Activated naive CD8-positive, alpha-beta T cell treated with anti-CD3 and anti-CD28 coated beads, Interleukin-2, amount 50 U/mL, for 16 hours (primary cell): ENCODE measurements at regions not wholly inside any gene's neighbourhood (a gene's known extent, or its start where the extent isn't known, plus 50 kb on each side); places are given as distances from the start of the nearest gene placed in this dataset.
"Not testable (repeated sequence)": the region's sequence is repeated elsewhere in the genome, so short reads cannot be mapped to it uniquely, and the experiment has no call there.

Experiments
- DNase-seq: peaks from one replicate; pipeline ENCODE4 v3.0.0-alpha.2; 2020; ENCODE audit warnings: low read depth, low spot score

DNA sequence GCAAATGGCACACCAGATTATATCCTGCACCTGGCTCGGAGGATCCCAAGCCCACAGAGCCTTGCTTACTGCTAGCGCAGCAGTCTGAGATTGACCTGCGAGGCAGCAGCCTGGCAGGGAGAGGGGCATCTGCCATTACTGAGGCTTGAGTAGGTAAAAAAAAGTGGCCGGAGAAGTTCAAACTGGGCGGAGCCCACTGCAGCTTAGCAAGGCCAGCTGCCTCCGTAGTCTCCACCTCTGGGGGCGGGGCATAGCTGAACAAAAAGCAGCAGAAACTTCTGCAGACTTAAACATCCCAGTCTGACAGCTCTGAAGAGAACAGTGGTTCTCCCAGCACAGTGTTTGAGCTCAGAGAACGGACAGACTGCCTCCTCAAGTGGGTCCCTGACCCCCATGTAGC, 85.4 kb upstream of the TMEM170B start:
- not testable (repeated sequence) for DNase-seq

DNA sequence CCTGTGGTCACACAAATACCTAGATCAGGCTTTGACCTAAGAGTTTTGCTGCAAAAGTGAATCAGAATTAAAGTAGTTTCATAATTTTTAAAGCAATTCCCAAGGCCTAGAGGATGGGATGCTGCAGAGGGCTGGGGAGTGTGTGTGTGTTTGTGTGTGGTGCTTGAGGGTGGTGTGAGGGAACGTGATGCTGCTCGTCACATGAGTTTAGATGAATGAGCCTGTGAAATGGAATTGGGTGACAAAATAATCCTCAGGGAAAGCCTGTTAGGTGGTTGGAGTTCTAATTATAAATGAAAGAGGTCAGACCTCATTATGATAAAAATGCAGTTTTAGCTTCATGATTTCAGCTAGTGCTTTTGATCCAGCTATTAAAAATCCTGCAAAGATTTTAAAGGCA, 87.5 kb upstream of the TMEM170B start:
- no peak for DNase-seq

DNA sequence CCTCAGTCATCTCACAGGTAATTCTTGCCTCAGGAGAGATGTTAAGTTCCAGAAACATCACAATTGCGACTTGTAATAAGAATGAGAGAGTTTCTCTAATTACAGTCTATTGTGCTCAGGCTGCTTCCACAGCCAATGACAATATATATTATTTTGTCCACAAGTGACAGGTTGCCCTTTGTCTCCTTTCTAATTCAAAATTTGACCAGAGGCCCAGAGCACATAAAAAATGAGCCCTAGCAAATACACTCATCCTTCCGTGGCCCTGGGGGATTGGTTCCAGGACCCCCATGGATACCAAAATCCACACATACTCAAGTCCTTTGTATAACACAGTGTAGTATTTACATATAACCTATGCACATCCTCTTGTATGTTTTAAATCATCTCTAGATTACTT, 88.1 kb upstream of the TMEM170B start:
- DNase-seq: no peak

DNA sequence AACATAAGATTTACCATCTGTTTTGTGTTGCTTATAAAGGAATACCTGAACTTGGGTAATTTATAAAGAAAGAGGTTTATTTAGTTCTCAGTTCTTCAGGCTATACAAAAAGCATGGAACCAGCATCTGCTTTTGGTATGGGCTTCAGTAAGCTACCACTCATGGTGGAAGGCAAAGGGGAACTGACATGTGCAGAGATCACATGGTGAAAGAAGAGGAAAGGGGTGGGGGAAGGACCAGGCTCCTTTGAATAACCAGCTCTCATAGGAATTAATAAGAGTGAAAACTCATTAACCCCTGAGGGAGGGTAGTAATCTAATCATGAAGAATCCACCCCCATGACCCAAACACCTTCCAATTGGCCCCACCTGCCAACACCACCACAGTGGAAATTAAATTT, 89.5 kb upstream of the TMEM170B start:
- DNase-seq: no peak

DNA sequence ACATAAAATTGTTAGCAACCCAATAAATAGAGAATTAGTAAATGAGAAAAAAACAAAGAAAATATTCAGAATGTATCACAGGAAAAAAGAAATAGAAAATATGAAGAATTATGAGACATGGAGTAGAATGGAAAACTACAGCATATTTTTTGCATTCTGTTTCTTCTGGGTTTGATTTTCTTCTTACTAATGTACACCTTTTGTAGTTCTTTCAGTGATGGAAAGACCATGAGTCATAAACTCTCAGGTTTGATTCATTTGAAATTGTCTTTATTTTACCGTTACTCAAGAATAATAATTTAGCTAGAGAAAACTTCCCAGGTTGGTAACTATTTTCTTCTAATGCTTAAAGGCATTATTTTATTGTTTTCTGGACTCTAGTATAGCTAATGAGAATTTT, 90.3 kb upstream of the TMEM170B start:
- DNase-seq: no peak

DNA sequence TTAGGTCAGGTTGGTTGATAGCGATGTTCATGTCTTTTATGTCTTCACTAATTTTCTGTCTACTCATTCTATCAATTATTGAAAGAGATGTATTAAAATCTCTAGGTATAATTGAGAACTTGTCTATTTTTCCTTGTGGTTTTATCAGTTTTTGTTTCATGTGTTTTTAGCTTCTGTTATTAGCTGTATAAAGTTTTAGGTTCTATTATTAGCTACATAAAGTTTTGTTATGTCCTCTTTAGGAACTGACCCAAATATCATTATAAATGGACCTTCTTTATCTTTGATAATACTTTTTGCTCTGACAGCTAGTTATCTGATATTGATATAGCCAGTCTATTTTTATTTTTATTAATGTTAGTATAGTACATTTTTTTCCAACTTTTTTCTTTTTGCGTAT, 92.4 kb upstream of the TMEM170B start:
- DNase-seq: no peak

DNA sequence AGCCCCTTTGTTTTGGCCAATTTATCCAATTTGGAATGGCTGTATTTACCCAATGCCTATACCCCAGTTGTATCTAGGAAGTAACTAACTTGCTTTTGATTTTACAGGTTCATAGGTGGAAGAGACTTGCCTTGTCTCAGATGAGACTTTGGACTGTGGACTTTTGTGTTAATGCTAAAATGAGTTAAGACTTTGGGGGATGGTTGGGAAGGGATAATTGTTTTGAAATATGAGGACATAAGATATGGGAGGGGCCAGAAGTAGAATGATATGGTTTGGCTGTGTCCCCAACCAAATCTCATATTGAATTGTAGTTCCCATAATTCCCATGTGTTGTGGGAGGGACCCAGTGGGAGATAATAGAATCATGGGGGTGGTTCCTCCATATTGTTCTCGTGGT, 94.4 kb upstream of the TMEM170B start:
- not testable (repeated sequence) for DNase-seq

DNA sequence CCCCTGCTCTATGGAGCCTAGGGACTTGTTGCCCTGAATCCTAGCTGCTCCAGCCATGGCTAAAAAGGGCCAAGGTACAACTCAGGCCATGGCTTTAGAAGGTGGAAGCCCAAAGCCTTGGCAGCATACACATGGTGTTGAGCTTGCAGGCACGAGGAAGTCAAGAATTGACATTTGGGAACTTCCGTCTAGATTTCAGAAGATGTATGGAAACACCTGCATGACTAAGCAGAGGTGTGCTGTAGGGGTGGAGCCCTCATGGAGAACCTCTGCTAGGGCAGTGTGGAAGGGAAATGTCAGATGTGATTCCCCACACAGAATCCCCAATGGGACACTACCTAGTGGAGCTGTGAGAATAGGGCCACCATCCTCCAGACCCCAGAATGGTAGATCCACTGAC, 95.1 kb upstream of the TMEM170B start:
- no peak for DNase-seq

DNA sequence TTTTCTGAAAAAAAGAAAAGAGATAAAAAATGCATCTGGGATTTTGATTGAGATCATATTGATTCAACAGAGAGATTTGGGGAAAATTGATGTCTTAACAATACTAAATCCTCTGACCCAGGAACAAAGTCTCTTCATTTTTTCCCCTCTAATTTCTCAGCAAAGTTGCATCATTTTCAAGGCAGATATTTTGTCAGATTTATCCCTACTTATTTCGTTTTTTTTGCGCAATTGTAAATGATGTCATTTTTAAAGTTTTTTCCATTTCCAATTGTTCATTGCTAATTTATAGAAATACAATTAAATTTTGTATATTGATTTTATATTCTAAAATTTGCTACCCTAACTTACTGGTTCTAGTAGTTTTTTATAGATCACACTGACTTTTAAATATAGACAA, 97.7 kb upstream of the TMEM170B start:
- DNase-seq: no peak

DNA sequence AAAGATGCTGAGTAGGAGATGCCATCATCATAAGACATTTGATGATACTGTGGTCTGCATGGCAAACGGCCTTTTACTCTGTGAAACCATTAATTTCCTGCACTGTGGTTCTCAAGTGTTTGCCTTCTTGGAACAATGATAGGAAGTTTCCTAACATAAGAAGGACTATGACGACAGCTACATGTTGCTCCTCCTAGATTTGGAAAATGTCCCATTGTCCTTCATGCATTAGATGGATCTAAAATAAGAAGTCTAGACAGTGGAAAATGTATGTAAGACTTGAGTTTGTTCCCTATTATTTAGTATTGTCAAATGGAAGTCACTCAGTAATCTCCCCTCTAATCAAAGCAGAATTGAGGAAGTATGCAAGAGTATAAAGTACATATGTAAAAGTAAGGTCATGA, 98.5 kb upstream of the TMEM170B start:
- no peak for DNase-seq

DNA sequence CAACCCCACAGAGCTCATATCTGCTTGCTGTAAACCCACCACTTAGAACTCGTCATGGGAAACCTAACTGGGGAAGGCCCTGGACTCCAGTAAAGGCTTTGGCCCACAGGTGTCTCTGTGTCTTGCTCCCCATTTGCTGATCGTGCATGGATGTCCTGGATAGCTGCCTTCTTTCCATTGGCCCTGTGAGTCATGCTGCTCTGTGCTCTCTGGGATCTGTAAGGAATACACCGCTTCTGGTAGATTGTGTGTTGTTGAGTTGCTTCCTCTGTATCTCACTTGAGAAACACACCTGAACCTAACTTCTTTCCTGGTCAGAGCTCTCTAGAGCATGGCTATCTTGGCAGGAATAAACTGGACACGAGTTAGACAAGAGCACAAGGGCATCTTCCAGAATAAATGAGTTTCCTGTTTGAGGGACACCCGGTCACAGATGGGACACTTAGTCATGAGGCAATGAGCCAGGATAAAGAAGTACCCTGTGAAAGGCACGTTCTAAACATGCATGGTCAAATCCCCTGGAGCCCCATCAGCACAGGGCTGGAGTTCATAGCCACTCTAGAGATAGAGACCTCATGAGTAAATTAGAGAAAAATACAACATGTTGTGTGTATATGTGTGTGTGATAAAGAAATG, 99.6 kb upstream of the TMEM170B start:
- DNase-seq: no peak

DNA sequence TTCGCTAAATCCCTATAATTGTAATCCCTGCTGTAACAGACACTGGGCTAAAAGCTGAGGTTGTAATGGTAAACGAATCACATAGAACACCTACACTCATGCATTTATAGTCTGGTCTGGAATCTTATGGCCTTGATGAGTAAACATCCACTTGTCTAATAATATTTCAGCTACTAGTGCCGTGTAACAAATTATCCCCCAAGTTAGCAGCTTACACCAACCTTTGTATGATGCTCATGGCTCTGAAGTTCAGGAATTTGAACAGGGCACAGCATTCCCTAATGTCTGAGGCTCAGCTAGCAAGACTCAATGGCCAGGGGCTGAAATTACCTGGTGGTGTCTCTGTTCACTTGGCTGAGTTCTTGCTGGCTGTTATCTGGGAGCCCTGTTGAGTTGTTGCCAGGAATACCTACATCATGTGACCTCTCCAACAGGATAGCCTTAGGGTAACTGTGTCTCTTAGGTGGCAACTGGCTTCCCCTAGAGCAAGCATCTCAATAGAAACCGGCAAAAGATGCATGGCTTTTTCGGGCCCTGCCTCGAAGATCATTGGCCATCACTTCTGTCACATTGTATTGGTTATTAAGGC, 100.9 kb upstream of the TMEM170B start:
- DNase-seq: no peak

DNA sequence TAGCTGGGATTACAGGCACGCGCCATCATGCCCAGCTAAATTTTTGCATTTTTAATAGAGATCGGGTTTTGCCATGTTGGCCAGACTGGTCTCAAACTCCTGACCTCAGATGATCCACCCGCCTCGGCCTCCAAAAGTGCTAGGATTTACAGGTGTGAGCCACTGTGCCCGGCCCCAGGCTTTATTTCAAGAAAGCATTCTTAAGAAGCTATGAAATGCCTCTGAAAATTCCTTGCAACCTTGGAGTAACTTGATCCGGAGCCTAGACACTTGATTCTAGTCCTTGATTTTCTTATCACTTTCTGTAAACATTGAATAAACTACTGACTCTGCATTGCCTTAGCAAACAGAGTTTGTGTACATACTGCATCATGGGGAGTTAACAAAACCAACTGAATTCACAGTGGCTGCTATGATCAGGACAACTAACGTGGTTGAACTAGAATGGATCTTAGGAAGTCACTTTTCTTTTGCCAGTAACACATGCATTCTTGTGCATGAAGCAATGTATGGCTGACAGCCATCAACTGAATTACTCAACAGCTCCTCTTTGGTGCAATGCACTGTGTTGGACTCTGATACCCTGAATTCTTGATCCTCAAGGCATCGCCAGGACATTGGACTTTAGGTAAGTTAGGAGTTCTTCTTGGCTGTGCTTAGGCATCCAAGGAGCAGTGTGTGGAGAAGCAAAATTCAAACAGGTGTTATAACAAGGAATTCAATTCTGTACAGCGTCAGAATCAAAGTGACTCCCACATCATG, 102.8 kb upstream of the TMEM170B start:
- no peak for DNase-seq

DNA sequence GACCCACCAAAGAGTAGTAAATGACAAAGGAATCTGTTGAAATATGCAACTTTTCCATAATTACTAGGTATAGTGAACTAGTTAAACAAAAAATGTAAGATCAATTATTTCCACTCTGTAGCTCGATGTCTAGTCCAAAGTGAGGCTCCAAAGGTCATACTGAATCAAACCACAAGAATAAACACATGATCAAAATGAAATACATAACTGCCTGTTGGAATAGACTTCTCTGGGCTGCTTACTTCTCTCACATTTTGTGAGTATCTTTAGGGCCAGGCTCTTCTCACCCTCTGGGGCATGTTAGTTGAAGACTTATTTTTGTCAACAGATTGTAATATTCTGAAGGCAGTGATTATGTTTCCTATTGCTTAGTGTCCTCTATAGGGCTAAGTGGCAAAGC, 103.7 kb upstream of the TMEM170B start:
- no peak for DNase-seq

DNA sequence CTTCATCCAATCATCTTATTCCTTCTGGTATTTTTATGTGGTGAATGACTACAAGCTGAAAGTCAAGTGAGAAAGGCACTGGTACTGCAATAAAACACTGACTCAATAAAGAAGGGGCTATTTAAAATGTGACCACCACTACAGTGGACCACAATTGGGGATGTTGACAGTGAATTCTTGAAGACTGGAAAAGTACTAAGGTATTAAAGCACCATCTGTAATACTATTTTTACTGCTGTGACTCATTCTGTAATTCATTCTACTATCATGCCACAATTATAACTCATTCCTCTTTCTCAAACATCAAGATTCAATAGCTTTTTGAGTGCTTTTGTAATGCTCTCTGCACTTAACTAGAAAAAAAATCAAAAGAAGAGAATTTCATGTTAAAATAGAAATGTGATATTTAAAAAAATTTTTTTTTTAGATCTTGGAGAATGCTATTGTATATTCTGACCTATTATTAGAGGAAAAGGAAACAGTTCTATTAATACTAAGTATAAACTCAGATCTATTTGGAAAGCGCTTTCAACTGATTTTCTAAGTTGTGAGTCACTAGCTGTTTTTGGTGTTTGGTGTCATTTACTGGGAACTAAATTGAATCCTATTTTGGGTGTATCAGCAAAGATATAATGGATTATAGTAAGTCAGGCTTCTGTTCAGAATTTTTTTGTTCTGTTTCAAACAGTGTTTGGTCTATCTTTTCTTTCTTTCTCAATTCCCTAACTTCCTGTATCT, 104.7 kb upstream of the TMEM170B start:
- DNase-seq: no peak

DNA sequence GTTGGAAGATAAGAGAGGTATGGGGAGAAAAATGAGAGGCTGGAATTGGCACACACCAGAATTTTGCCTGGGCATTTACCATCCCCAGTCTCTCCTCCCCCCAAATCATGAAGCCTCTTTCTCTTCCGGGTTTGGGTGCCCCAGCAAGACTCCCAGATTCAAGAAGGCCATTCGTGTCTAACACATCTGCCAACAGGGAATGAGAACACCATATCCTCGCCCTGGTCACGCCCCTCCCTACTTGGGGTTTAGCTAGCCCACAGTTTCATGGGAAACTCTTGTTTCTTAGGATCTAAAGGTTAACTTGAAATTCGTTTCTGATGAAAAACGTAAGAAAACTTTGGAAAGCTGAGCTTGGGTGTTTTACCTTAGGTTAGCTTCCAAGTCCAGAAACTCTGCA, 105.5 kb upstream of the TMEM170B start:
- no peak for DNase-seq

DNA sequence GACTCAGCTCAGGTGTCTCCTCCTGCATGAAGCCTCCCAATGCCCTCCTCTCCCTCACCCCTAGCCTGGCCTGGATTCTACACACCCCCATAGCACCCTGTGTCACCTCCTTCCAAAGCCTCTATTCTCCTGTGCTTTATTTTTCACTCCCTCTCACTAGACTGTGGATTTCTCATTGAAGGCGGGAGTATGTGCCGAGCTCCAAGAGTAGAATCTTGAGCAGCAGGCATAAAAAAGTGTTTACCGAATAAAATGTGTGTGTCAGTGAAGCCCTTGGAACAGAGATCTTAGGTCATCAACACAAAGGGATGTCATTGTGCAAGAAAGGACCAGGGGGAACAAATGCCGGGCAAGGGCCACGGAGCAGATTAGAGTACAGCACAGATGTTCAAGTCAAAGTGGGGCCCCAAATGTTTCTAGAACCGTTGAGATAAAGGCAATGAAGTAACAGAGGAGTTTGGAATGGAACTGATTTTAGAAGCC, 106.1 kb upstream of the TMEM170B start:
- DNase-seq: no peak

DNA sequence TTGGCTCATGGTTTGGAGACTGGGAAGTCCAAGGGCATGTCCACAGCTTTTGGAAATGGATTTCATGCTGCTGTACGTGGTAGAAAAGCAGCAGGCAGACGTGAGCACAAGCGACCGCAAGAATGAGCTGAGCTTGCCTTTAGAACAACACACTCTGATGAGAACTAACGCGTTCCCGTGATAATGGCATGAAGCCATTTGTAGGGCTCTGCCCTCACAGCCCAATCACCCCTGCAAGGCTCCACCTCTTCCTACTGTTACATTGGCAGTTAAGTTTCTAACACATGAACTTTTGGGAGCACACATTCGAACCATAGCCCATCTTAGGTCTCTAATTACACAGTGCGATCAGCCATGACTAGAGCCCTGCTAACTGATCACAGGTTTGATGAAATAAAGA, 107.5 kb upstream of the TMEM170B start:
- no peak for DNase-seq

DNA sequence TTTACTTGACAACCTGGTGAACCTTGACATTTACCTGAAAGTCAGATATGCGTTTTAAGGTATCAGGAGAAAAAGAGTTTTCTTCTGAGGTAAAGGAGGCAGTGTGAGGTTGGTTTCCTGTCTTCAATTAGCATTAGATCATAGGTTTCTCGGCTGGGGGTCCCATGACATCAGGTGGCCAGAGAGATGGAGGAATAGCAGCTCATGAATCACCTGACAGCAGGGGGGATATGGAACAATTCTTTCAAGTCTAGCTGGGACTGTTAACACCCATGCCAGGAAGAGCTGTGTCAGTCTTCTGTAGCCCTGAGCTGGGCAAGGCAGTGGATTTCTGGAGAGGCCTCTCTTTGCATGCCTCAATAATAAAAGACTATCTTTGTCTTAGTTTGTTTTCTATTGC, 108.0 kb upstream of the TMEM170B start:
- no peak for DNase-seq

DNA sequence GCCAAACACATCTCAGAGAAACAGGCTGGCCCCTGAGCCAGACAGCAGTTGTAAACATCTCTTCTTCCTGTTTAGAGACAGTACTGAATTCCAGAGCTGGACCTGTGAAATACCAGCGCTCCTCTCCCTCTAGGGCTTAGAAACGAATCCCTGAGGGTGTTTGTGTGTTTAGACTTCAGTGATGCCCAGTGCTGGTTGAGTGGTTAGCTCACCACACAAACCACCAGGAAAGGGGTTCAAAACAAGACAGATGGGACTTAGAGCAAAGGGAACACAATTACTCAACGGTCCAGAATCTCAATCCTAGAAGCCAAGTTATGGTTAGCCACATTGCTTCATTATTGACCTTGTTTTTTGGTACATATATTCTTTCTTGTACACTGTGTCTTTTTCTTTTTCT, 108.7 kb upstream of the TMEM170B start:
- no peak for DNase-seq

DNA sequence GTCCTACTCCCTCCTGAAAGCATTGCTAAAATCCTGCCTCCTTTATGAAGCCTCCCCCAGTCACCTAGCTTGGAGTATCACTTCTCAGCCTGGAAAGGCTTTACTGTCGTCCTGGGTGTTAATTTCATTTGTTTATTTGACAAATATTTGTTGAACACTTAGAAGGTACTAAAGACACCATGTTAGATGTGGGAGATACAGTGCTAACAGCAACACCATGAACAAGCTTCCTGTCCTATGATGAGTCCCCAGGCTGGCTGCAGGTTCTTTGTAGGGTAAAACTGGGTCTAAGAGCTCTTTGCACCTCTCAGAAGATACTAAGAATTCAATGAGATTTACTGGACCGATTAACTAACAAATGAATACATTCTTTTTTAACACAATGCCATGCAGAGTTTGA, 109.2 kb upstream of the TMEM170B start:
- no peak for DNase-seq

DNA sequence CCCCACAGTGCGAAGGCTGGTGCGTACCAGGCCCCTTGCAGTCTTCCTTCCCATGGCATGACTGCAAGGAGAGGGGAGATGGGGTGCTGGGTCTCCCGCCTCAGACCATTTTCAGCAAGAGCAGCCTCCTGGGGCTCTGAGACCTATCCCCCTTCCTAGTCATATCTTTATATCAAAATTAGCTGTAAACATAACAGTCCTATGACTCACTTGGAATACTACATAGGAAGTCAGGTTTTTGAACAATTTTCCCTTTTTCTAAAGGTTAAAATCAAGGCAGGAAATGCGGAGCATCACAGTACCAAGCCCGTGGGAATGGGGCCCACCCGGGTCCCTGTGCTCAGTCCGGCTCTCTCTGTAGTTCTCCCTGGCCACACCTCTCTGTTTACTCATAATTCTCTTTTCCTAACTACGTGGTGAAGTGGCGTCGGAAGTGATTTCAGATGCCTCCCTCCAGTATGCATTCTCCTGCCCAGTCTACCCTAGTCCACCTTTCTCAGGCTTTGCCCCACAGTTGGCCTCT, 109.8 kb upstream of the TMEM170B start:
- no peak for DNase-seq
